ENCODE measurements at regions not wholly inside any gene's neighbourhood (a gene's known extent, or its start where the extent isn't known, plus 50 kb on each side); places are given as distances from the start of the nearest gene placed in this dataset.

DNA sequence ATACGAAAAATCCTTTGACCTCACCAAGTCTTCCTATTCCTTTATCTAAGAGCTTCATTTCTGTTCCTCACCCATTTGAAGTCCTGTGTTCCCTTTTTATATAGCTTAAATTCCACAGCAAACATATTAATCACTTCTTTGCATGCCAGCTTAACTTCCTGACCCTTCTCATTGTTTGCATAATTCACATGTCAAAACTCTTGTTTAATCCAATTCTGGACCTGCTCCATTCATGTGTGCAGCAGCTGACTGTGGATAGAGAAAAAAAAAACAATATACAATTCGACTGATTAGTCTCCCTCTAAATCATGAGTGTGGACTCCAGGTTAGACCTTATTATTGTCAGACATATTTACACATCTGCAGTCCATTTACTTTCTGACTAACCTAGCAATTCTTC is 991.2 kb upstream of the TENM4 start:
- no peak overlapping the region for H3K4me2 ChIP-seq (ENCODE audit: low read length)
- H3F3A ChIP-seq (ENCODE audit: control insufficient read depth, insufficient read depth): no peaks in the 10 kb centered on the region
- no peaks in the 10 kb centered on the region for H4K20me1 ChIP-seq (ENCODE audit: control insufficient read depth, insufficient read depth, low read depth, low read length)
- no peaks in the 10 kb centered on the region for H3K27me3 ChIP-seq (ENCODE audit: control insufficient read depth, low read length)
- no peaks in the 10 kb centered on the region for H3K9me2 ChIP-seq (replicated peaks; ENCODE audit: control insufficient read depth, low read length)
- no peak overlapping the region for H3K27ac ChIP-seq (ENCODE audit: low read depth, low read length)
- H3K4me1 ChIP-seq (ENCODE audit: control insufficient read depth, low read length): no peaks in the 10 kb centered on the region
- H3K4me3 ChIP-seq (ENCODE audit: low read length): no peak overlapping the region
- no peaks in the 10 kb centered on the region for H3K36me3 ChIP-seq (ENCODE audit: control insufficient read depth, low read length)
- H3K79me2 ChIP-seq (ENCODE audit: control insufficient read depth, low read length): no peaks in the 10 kb centered on the region
- H3K9me3 ChIP-seq (ENCODE audit: control insufficient read depth, insufficient read depth, low read length): no peaks in the 10 kb centered on the region
- no peak for TF ChIP-seq EZH2phosphoT487 (IDR thresholded peaks at IDR 0.05; ENCODE audit: borderline replicate concordance, low read length)
- TF ChIP-seq, protein P1, sequence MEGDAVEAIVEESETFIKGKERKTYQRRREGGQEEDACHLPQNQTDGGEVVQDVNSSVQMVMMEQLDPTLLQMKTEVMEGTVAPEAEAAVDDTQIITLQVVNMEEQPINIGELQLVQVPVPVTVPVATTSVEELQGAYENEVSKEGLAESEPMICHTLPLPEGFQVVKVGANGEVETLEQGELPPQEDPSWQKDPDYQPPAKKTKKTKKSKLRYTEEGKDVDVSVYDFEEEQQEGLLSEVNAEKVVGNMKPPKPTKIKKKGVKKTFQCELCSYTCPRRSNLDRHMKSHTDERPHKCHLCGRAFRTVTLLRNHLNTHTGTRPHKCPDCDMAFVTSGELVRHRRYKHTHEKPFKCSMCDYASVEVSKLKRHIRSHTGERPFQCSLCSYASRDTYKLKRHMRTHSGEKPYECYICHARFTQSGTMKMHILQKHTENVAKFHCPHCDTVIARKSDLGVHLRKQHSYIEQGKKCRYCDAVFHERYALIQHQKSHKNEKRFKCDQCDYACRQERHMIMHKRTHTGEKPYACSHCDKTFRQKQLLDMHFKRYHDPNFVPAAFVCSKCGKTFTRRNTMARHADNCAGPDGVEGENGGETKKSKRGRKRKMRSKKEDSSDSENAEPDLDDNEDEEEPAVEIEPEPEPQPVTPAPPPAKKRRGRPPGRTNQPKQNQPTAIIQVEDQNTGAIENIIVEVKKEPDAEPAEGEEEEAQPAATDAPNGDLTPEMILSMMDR (IDR thresholded peaks at IDR 0.05; ENCODE audit: low read depth, low read length, poor library complexity, severe bottlenecking): no peak

DNA sequence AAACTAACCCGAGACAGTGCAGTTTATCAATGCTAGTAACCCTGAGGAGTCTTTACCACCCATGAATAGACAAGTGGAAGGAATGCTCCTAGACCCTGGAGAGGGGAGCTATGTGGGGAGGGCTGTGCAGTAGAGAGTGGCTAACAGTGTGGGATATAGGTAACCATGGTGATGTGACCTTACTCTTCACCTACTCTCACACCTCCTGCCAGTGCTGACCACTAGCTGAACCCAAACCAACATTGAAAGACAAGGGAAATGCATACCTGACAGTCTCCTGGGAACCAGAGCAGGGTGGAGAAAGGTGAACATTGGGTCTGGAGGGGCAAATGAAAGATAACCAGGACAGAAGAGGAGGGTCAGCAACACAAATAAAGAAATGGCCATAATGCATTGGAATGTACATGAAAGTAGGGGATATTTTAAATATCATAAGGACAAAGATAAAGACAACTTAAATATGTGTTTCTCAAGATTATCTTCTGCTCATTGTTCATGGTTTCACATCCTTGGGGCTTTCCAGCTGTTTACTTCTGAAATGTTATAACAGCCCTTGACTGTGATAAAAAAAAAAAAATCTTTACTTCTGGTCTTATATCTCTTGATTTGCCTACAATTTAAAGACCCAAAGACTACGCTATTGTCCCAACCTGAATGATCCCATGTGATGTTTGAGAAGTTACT is 983.3 kb upstream of the TENM4 start:
- Histone ChIP-seq H3K4me3 (ENCODE audit: low read length) (no peak overlapping the region), H3K36me3 (ENCODE audit: control insufficient read depth, low read length) (no peaks in the 10 kb centered on the region), H3F3A (ENCODE audit: control insufficient read depth, insufficient read depth) (no peaks in the 10 kb centered on the region), H3K9me2 (replicated peaks; ENCODE audit: control insufficient read depth, low read length) (no peaks in the 10 kb centered on the region; the same call in 1 of the 2 replicates), H4K20me1 (ENCODE audit: control insufficient read depth, insufficient read depth, low read depth, low read length) (no peaks in the 10 kb centered on the region), H3K27me3 (ENCODE audit: control insufficient read depth, low read length) (no peaks in the 10 kb centered on the region), H3K9me3 (ENCODE audit: control insufficient read depth, insufficient read depth, low read length) (no peaks in the 10 kb centered on the region), H3K4me1 (ENCODE audit: control insufficient read depth, low read length) (no peaks in the 10 kb centered on the region), H3K79me2 (ENCODE audit: control insufficient read depth, low read length) (no peaks in the 10 kb centered on the region), H3K27ac (ENCODE audit: low read depth, low read length) (no peak overlapping the region), H3K4me2 (ENCODE audit: low read length) (no peak overlapping the region)
- TF ChIP-seq, protein P1 (IDR thresholded peaks at IDR 0.05; ENCODE audit: low read depth, low read length, poor library complexity, severe bottlenecking): no peak
- TF ChIP-seq EZH2phosphoT487 (IDR thresholded peaks at IDR 0.05; ENCODE audit: borderline replicate concordance, low read length): no peak

DNA sequence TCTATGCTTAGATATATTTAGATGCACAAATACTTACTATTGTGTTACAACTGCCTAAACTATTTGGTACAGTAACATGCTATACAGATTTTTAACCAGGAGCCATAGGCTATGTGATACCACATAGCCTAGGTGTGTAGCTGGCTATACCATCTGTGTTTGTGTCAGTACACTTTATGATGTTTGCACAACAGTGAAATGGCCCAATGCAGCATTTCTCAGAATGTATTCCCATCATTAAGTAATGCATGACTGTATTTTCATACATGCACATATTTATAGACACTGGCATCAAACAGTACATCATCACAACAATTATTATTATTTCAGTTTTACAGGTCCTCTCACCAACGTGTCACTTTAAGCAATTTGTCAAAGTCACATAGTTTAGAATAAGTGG is 979.5 kb upstream of the TENM4 start:
- H3K4me1 ChIP-seq (ENCODE audit: control insufficient read depth, low read length): no peaks in the 10 kb centered on the region
- no peaks in the 10 kb centered on the region for H3F3A ChIP-seq (ENCODE audit: control insufficient read depth, insufficient read depth)
- no peaks in the 10 kb centered on the region for H3K36me3 ChIP-seq (ENCODE audit: control insufficient read depth, low read length)
- H3K9me3 ChIP-seq (ENCODE audit: control insufficient read depth, insufficient read depth, low read length): no peaks in the 10 kb centered on the region
- no peaks in the 10 kb centered on the region; the same call in 1 of the 2 replicates for H3K9me2 ChIP-seq (replicated peaks; ENCODE audit: control insufficient read depth, low read length)
- H3K27me3 ChIP-seq (ENCODE audit: control insufficient read depth, low read length): no peaks in the 10 kb centered on the region
- TF ChIP-seq EZH2phosphoT487 (IDR thresholded peaks at IDR 0.05; ENCODE audit: borderline replicate concordance, low read length): no peak
- TF ChIP-seq, protein P1 (IDR thresholded peaks at IDR 0.05; ENCODE audit: low read depth, low read length, poor library complexity, severe bottlenecking): no peak
- H3K4me2 ChIP-seq (ENCODE audit: low read length): no peak overlapping the region
- no peaks in the 10 kb centered on the region for H3K79me2 ChIP-seq (ENCODE audit: control insufficient read depth, low read length)
- no peak overlapping the region for H3K27ac ChIP-seq (ENCODE audit: low read depth, low read length)
- H4K20me1 ChIP-seq (ENCODE audit: control insufficient read depth, insufficient read depth, low read depth, low read length): no peaks in the 10 kb centered on the region
- H3K4me3 ChIP-seq (ENCODE audit: low read length): no peak overlapping the region
